ENCODE measurements at regions not wholly inside any gene's neighbourhood (a gene's known extent, or its start where the extent isn't known, plus 50 kb on each side); places are given as distances from the start of the nearest gene placed in this dataset.

- no peak overlapping the region for H2AFZ ChIP-seq (ENCODE audit: low read depth, low read length, poor library complexity, severe bottlenecking)
- no peaks in the 10 kb centered on the region for H3K9me3 ChIP-seq (ENCODE audit: control insufficient read depth in 1 of 2, insufficient read depth in 1 of 2, low read depth in 1 of 2, low read length in 2 of 2)
- H3K4me3 ChIP-seq (replicated peaks in 1 of 2; ENCODE audit: low read depth in 1 of 2, low read length in 2 of 2): no peak overlapping the region
- no peak for ATAC-seq
- ChIA-PET CTCF (no interaction called here), POLR2A (no interaction called here), RAD21 (ENCODE audit: low non-redundant PET in 1 of 2, low total read pairs in 2 of 2, uncharacterized antibody in 2 of 2, unreplicated experiment in 2 of 2) (no interaction called here)
- no peaks in the 10 kb centered on the region for H3K4me1 ChIP-seq (ENCODE audit: control insufficient read depth in 1 of 2, insufficient read depth in 2 of 2, low read length in 2 of 2)
- TF ChIP-seq REST (IDR thresholded peaks at IDR 0.05; ENCODE audit: low read depth) (no peak), FOSL1 (IDR thresholded peaks at IDR 0.05; ENCODE audit: low read depth) (no peak), EGR1 (IDR thresholded peaks at IDR 0.05; ENCODE audit: low read depth) (no peak), SIN3A (IDR thresholded peaks at IDR 0.05; ENCODE audit: low read depth) (no peak), ZFX (IDR thresholded peaks at IDR 0.05) (no peak), RAD21 (IDR thresholded peaks at IDR 0.05; ENCODE audit: low read depth) (no peak), POLR2AphosphoS5 (IDR thresholded peaks at IDR 0.05; ENCODE audit: low read depth, low read length) (no peak), CEBPB (IDR thresholded peaks at IDR 0.05; ENCODE audit: low read depth) (no peak), EZH2 (IDR thresholded peaks at IDR 0.05) (no peak), YY1 (IDR thresholded peaks at IDR 0.05; ENCODE audit: extremely low read depth, insufficient replicate concordance, low read depth, low read length) (no peak), ZBTB33 (IDR thresholded peaks at IDR 0.05; ENCODE audit: extremely low read depth, insufficient replicate concordance, low read length) (no peak)
- H3K27ac ChIP-seq (ENCODE audit: low read depth, low read length): no peak overlapping the region
- no peaks in the 10 kb centered on the region for H3K79me2 ChIP-seq (ENCODE audit: insufficient read depth, low read length)
- H4K20me1 ChIP-seq (ENCODE audit: insufficient read depth): no peaks in the 10 kb centered on the region
- no peak overlapping the region for H3K9ac ChIP-seq (ENCODE audit: low read length)
- H3K36me3 ChIP-seq (ENCODE audit: control insufficient read depth in 1 of 2, insufficient read depth in 2 of 2, low read length in 2 of 2): no peaks in the 10 kb centered on the region
- intact Hi-C loops (cut with micrococcal nuclease): no loop called here
- H3K4me2 ChIP-seq (ENCODE audit: low read length): no peak overlapping the region
- no TSS peak for BruUV-seq (replicated peaks)
- no peaks in the 10 kb centered on the region for H3K9me2 ChIP-seq (ENCODE audit: insufficient read depth)
- no peak for DNase-seq (ENCODE audit: low read depth, low spot score)
- H3K27me3 ChIP-seq (ENCODE audit: insufficient read depth, low read length): no peaks in the 10 kb centered on the region
Measured at GRCh38 chr4:33551244-33551643, 2693.1 kb downstream of the ARAP2 start.

Measured in HCT116 (cell line).